Stimulated activated naive CD4-positive, alpha-beta T cell treated with Interleukin-2 at 50 U/mL for 16 hours (primary cell): ENCODE measurements at regions not wholly inside any gene's neighbourhood (a gene's known extent, or its start where the extent isn't known, plus 50 kb on each side); places are given as distances from the start of the nearest gene placed in this dataset.

Experiments used
- DNase-seq: peaks from one replicate; lab custom pipeline; 2025; lab: John Stamatoyannopoulos, UW

DNA sequence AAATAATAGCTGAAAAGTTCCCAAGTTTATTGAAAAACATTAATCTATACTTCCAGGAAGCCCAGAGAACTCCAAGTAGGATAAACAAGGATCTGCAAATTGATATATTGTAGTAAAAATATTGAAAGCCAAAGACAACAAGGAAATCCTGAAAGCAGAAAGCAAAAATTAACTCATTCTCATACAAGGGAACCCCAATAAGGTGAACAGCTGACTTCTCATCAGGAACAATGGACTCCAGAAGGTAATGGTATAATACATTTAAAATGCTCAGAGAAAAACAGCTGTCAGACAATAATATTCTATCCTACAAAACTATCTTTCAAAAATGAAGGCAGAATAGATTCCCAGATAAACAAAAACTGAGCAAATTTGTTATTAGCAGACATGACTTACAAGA is 138.1 kb upstream of the BMP4 start:
- DNase-seq = no peak

DNA sequence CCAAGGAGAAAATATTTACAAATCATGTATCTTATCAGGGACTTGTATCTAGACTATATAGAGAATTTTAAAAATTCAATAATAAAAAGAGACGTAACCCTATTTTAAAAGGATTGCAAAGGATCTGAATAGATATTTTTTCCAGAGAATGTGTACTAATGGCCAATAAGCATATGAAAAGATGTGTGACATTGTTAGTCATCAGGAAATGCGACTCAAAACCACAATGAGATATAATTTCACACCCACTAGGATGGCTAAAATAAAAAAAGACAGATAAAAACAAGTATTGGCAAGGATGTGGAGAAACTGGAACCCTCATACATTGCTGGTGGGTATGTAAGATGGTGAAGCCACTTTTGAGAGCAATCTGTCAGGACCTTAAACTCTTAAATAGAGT is 141.9 kb upstream of the BMP4 start:
- DNase-seq = no peak

DNA sequence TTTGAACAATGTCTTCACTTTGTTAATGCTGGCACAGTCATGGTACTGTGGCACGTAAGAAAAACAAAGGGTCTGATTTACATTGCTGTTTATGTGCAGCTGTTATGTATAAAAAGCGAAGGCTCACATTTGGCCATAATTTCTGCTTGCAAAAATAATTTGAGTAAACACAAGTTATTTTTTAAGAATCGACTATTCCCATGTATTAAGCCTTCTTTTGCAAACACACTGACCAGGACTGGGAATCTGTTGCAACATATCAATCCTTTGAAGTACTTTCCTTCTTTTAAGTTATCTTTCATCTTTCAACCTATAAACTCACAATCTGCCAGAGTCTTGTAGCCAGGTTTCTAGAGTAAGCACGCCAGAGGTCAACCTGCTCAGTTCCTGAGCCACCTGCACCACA is 145.4 kb upstream of the BMP4 start:
- no peak for DNase-seq

DNA sequence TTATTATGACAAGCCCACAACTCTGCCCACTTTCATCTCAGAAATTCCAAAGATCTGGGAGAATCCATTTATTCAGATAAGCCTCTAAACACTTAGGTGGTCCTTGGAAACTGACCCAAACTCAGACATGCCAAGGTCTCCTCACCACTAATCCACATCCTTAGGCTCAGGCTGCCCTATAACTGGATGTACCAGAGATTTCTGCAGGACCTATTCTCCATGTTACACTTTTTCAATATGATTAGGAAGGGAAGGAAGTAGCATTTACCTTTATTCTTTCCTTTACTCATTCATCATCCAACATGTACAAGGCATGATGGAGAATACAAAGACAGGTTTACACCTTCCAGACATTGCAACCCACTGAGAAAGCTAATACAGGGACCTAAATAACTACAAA is 145.9 kb upstream of the BMP4 start:
- no peak for DNase-seq

DNA sequence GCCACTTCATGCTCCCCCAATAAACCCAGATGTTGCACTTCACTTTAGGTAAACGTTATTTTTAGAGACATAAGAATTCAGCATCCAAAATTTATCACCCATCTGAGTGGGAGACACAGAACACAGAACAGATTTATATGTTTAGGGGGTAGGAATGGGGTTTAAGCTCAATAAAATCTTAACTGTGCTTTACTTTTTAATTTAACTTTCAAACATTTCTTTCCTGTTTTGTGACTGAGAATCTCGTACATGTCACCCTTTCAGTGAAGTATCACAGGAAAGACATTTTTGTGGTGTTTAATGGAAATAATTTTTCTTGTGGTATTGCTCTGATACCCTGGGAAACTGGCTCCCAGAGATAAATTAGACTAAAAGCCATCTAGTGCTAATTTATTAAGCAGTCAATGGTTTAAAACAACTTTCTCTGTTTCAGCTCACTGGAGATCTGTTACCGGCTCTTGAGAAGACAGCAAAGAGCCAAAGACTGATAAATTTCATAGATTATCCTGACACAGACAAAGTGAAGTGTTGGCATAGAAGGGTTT is 148.0 kb upstream of the BMP4 start:
- DNase-seq = no peak

DNA sequence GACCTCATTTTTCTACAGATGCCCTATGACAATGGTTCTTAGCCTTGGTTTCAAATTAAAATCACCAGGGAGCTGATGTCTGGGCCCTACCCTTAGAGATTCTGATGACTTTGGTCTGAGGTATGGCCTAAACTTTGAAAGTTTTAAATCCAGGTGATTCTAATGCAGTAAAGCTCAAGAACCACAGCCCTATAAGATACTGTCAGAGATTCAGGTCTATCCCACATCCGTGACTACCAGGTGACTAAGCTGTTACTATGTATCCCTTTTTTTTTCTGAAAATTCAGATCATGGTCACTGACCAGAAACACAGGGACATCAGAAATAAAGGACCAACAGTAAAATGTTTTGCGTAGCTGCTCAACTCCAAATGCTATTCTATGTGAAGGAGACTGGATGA is 148.8 kb upstream of the BMP4 start:
- no peak for DNase-seq

DNA sequence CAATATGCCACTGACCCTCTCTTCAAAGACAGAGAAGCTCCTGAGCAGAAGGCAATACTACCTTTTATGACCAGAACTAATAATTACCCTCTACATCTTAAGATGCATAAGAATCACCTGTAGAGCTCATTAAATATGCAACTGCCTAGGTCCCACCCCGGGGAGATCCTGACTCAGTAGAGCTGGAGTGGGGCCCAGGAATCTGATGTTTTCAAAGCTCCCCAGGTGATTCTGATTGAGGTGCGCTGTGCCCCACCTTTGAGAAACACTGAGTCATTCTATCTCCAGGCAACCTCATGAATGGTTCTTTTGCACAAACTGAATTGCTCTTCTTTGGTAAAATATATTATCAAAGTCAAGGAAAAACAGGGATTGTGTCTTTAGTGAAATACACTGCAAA is 149.3 kb upstream of the BMP4 start:
- DNase-seq = no peak

DNA sequence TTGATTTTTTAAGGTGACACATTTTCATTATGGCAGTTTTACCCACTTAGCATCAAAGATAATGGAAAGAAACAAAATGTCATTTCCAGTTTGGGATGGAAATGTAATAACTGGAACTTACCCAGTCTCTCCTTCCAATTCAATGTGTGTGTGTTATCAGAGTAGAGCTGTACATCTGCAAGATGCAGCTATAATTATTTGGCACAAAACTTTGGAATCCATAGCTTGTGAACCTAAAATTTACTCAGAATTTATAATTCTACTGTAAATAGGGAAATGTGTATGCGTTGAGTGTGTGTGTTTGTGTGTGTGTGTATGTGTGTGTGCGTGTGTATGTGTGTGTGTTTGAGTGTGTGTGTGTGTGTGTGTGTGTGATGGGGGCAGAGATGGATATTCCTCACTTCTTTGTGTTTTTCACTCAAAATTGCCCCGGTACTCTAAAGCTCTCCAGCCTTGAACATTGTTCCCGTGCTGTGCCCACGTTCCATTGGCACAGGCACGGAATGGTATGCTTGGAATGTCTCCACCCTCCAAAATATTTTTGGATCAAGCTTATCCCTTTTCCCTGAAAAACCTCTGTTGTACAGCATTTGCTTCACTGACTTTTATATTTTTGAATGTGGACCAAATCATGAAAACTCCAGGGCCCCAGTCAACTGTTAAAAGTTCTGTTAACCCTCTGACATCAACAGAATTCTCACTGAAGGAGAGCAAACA is 150.2 kb upstream of the BMP4 start:
- no peak for DNase-seq

DNA sequence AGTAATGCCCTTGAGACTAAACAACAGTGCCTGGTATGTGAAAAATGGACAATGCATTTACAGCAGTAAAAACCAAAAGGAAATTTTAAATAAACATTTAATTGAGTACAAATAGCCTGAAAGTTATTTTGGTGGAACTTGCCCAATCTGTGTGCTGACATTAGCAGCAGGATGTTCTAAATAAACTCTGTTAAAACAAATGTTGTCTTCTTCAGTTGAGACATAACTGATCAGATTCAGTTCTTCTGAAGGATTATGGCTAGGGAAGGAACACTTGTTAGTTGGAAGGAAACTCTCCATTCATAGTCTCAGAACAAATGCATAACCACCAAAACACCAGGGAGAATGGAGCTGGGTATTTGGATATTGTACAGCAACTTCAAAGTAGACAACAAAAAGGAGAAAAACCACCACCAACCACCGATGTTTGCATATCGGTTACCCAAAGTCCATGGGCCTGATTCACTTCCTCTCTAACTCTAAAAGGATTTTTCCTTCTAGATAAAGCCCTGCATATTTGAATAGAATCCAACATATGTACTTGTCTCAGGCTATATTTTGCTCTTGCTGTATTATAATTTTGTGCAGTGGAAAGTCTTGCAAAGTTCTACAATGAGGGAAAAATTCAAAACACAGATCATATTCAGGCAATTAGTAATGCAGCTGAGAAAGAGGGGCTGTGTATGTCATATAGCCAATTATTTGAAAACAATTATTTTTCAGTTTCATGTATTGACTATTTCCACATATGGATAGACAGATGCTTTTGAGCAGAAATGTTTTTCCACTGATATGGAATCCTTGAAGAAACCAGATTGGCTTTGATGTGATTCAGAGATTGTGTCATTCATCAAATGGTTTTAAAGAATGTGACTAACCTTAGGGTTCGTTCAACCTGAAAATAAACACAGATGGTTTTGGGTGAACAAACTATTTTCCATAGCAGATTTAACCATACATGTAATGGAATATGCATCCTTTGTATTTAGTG is 152.2 kb upstream of the BMP4 start:
- DNase-seq = no peak

DNA sequence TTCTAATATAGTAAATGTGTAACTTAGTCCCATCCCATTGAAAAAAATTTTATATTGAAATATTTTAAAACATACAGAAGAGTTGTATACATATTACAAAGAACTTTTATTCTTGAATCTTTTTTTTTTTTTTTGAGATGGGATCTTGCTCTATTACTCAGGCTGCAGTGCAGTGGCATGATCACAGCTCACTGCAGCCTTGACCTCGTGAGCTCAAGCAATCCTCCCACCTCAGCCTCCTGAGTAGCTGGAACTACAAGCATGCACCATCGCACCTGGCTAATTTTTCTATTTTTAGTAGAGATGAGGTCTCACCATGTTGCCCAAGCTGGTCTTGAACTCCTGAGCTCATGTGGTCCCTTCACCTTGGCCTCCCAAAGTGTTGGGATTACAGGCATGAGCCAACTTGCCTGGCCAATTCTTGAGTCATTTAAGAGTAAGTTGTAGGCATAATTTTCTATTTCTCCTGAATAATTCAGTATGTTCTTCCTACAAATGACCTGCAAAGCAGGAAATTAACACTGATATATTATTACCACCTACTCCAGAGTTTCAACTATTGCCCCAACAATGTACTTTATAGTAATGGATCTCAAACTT is 153.0 kb upstream of the BMP4 start:
- no peak for DNase-seq

DNA sequence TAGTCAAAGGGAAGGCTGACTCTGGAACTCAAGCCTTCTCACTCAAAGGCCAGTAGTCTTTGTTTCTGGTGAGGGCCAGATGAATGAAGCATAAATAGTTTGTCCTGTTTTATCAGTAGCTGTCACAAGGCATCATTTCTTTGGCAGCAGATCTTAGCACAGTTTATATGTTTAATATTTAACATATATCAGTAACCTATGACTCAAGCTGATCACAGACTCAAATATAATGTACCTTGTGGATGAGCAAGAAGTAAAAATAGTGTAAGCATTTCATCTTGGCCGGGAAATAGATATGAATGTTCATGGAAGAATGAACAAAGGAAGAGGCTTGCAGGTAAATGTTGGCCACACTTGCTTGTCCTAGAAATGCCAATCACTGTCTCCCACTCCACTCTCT is 158.3 kb upstream of the BMP4 start:
- DNase-seq = no peak

DNA sequence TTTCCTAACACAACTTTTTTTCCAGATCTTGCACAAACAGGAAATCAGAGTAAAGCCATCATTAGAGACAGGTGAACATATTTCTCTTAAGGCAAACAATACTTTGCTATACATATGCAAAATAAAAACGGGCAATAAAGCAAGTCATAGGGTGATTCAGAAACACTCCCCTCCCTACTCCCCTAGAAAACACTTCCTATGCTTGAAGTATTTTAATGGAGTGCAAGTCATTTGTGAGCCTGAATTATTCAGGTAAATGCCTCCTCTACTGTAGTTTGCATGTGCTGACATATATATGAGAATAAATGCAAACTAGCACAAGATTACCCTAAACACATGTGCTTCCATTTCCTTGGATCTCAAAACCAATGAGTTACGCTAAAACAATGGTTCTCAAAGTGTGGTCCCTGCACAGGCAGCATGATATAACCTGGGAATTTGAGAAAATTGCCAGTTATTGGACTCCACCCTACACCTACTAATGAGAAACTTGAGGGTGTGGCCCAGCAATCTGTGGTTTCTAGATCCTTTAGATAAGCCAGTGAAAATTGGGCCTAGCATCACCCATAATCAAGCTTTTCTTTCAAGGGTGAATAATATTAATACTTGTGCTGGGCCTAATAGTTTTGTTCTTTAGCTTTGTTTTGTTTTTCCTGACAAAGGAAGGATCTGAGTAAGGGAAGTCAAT is 159.7 kb upstream of the BMP4 start:
- DNase-seq = no peak

DNA sequence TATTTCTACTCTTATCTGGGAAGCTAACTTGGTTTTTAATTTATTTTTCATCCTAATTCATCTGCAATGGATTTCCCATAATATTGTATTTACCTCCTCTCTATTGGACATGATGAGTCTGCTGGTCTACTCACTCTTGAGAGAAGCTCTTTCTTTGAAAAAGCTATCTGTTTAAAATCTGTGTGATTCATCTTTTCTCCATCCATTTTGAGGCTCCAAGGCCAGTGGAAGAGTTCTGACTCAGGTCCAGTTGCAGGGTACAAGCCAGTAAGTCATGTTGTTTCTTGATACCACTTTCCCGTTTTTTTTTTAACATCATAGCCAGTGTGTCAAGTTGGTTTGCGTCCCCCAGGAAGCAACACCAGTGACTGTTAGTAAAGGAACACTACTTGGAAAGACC is 160.3 kb upstream of the BMP4 start:
- no peak for DNase-seq

DNA sequence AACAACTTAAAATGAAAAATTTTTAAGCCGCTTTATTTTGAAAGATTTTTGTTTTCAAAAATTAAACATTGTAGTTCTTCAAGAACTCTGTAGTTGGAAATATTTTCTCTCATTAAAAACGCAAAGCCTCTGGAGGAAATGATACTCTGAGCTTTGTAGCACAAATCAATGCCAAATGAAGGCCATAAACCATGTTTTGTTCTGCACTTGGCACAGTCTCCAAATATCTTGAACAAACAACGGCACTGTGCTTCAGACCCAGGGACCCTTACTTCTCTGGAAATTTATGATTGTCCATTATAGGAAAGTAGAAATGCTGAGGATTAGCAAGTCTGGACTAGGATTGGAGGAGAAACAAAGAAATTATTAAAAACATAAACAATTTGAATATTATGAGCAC is 160.8 kb upstream of the BMP4 start:
- DNase-seq = no peak

DNA sequence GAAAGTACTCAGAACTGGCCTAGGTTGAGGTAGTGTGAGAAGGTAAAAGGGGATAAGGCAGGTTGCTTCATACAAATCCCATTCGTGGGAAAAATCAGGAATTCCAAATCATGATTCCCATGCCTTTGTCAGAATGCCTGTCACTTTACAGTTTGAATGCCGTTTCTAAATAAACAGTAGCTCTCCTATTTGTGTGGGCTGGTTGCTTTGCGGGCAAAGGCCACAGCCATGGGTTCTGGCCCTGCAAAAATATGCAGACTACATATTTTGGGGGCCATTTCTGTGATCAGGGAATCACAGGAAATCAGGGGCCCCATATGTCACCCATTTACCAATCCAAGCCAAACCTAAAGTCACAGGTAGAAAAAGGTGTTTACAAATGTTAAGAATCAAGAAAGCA is 161.3 kb upstream of the BMP4 start:
- no peak for DNase-seq

DNA sequence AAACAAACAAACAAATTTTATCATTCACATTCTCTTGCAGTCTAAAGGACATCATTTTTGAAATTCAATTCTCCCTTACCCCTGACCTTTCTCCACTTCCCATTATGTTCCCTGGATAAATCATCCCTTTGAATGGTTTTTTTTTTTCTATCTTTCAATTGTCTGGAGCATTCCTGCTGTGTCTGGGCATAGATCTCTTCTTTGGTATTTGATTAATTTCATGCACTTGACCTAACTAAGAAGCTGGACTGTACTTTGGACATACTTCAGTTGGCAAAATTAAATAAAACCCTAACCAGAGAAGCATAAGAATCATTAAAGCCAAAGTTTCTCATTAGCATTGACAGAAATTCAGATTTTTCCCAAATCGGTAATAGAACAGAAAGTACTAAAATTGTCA is 163.6 kb upstream of the BMP4 start:
- no peak for DNase-seq

DNA sequence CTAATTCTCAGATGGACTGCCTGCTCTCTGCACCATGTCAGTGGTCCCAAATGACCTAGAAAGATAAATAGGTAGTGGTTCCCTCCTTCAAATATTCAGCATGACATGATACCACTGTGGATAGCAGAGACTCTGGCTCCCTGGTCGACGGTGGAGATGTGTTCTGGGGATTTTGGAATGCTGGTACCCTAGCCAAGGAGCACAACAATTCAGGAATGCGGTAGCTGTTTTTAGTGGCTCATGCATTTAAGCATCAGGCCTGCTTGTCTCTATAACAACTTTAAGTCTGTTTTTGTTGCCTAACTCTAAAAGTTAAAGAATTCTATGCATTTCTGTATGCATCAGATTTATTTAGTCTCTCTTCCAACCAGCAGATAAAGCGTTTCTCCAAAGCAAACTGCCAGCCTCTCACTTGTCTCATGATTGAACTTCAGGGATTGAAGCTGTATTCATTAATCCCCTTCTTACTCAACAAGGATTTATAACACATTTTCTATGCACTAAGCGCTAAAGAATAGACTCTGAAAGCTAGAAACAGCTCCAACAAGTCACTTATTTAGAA is 164.9 kb upstream of the BMP4 start:
- DNase-seq = no peak

DNA sequence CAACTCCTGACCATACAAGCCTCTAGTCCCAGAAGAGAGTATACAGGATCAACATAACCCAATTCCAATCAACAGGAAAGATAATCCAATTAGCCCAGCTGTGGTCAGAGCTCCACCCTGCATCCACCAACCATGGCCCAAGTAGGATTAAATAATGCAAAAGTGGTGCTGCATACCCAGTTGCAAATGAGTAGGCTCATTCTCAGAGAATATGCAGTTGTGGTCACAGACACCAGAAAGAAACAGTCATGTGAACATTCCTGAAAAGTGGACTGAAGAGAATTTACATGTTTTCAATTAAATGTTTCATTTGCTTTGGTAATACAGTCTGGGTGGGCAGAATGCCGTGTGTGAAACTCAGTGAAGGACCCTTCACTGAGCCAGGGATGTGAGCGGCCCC is 167.2 kb upstream of the BMP4 start:
- DNase-seq = no peak

DNA sequence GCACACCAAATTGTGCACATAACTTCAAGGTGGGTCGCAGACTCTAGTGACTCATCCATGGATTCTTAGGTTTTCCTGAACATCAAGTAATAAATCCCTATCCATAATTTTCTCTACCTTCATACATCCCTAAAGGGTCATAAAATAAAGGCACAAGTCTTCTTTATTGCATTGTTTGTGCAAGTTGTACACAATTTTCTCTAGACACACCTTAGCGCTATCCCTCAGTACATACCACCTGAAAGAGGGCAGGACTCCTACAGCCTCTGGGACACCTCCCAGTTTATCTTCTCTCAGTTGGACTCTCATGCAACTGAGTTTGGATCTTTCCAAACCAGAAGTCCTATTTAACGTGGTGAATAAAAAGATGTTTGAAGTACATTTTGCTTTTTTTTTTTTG is 168.5 kb upstream of the BMP4 start:
- DNase-seq = no peak

DNA sequence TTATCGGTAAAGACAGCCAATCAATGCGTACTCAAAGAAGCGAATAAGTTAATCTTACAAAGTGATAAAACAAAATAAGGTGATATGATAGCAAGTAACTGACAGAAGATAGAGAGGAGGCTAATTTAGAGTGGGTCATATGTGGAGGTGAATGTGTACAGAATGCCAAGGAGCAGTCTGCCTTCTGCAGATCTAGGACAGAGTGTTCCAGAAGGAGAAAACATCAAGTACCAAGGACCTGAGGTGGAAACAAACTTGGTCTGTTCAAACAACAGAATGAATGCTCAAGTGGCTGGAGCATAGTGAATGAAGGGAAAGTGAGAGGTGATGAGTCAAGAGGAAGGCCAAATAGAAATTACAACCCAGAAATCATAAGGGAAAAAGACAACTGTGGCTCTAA is 170.3 kb upstream of the BMP4 start:
- DNase-seq = no peak

DNA sequence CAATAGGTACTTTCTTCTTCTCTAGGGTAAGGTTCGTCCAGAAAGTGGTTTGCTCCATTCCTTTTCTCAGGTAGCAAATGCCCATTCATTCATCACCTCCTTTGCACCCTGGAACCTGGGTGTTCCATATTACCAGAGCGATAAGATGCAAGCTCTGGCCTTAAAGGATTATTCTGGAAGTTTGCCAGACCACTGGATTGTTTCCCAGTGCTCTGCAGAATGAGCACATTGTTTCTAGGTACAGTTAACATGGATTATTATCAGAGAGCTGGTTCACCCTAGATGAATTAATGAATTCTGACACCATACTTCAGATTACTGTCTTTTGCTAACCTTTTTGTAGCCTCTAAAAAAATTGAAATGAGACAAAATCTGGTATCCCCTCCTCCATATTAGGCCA is 170.9 kb upstream of the BMP4 start:
- no peak for DNase-seq
